H1 (cell line): ENCODE measurements at regions not wholly inside any gene's neighbourhood (a gene's known extent, or its start where the extent isn't known, plus 50 kb on each side); places are given as distances from the start of the nearest gene placed in this dataset.

Experiments
- CTCF ChIA-PET: fragments of 300-600 bp; sonication (Branson Sonifier 250); formaldehyde crosslinking; loops from one replicate; lab custom pipeline; 2021; ENCODE audit not compliant: partially characterized antibody; lab: Charles Lee
- POLR2A ChIA-PET: fragments of 300-600 bp; sonication (Branson Sonifier 250); formaldehyde crosslinking; loops from one replicate; lab custom pipeline; 2021; ENCODE audit warnings: inconsistent platforms; ENCODE audit not compliant: partially characterized antibody; lab: Charles Lee
- DNase-seq, 2 experiments: peaks; one replicate each; pipeline versions ENCODE4 v3.0.0 to v3.0.0-alpha.2; 2010 to 2022; ENCODE audit warnings: low spot score in 2 of 2, low read depth in 1 of 2, mixed read lengths in 1 of 2
- FAIRE-seq: peaks from 2 replicates; lab custom pipeline; 2011; peaks lifted over from hg19 to GRCh38; lab: Jason Lieb, UNC
- H2AFZ ChIP-seq: 2 replicates; pipeline ENCODE4 v1.8.1; 2012; ENCODE audit warnings: low read length, inconsistent platforms
- H2AK5ac ChIP-seq: 2 replicates; pipeline ENCODE4 v1.6.1; 2013; ENCODE audit warnings: low read depth, low read length
- H2BK120ac ChIP-seq: replicated peaks from 2 replicates; pipeline ENCODE3; 2013; ENCODE audit warnings: low read depth, low read length, inconsistent platforms
- H2BK12ac ChIP-seq: 2 replicates; pipeline ENCODE4 v1.6.1; 2013; ENCODE audit warnings: low read depth, low read length
- H2BK15ac ChIP-seq: 2 replicates; pipeline ENCODE4 v1.6.1; 2013; ENCODE audit warnings: low read length
- H2BK20ac ChIP-seq: 2 replicates; pipeline ENCODE4 v1.6.1; 2013; ENCODE audit warnings: low read length
- H2BK5ac ChIP-seq: 2 replicates; pipeline ENCODE4 v1.6.1; 2013; ENCODE audit warnings: low read depth, low read length
- H3K14ac ChIP-seq: 2 replicates; pipeline ENCODE4 v1.6.1; 2013; ENCODE audit warnings: inconsistent platforms; ENCODE audit not compliant: insufficient read length
- H3K18ac ChIP-seq: 2 replicates; pipeline ENCODE4 v1.6.1; 2013; ENCODE audit warnings: low read length; ENCODE audit errors: extremely low read depth
- H3K23ac ChIP-seq: 2 replicates; pipeline ENCODE4 v1.6.1; 2013; ENCODE audit warnings: inconsistent platforms; ENCODE audit not compliant: insufficient read length
- H3K23me2 ChIP-seq: 2 replicates; pipeline ENCODE4 v1.6.1; 2013; ENCODE audit warnings: low read depth, low read length
- H3K27ac ChIP-seq: 2 replicates; pipeline ENCODE4 v1.6.1; 2011; ENCODE audit warnings: low read depth, low read length, inconsistent platforms
- H3K27me3 ChIP-seq, 4 experiments: replicated peaks in 1 of 4; 1 replicate in 1 of 4; 2 replicates in 3 of 4; pipeline versions ENCODE4 v1.6.1 to v1.8.1; 2011 to 2013; ENCODE audit warnings: low read length in 3 of 4, mild to moderate bottlenecking in 3 of 4, inconsistent platforms in 2 of 4, mixed read lengths in 2 of 4, moderate library complexity in 1 of 4; ENCODE audit not compliant: control insufficient read depth in 3 of 4, insufficient read depth in 3 of 4; ENCODE audit errors: extremely low read depth in 1 of 4
- H3K36me3 ChIP-seq, 4 experiments: 2 replicates each; pipeline versions ENCODE4 v1.6.1 to v1.8.1; 2011 to 2013; ENCODE audit warnings: mild to moderate bottlenecking in 4 of 4, low read length in 3 of 4, moderate library complexity in 2 of 4, control low read depth in 1 of 4, inconsistent platforms in 1 of 4; ENCODE audit not compliant: insufficient read depth in 4 of 4, control insufficient read depth in 2 of 4
- H3K4ac ChIP-seq: replicated peaks from 2 replicates; pipeline ENCODE3; 2013; ENCODE audit warnings: low read length, low read depth, mixed read lengths, inconsistent platforms; ENCODE audit not compliant: insufficient read length
- H3K4me1 ChIP-seq, 4 experiments: replicated peaks in 1 of 4; 1 replicate in 1 of 4; 2 replicates in 3 of 4; pipeline versions ENCODE4 v1.6.1 to v1.8.1; 2011 to 2013; ENCODE audit warnings: low read length in 3 of 4, inconsistent platforms in 2 of 4, mixed read lengths in 1 of 4; ENCODE audit not compliant: insufficient read depth in 4 of 4, control insufficient read depth in 3 of 4
- H3K4me2 ChIP-seq, 2 experiments: 2 replicates each; pipeline versions ENCODE4 v1.6.1 to v1.8.1; 2011 to 2013; ENCODE audit warnings: low read depth in 2 of 2, low read length in 2 of 2, control low read depth in 1 of 2, inconsistent platforms in 1 of 2, mild to moderate bottlenecking in 1 of 2; ENCODE audit not compliant: insufficient read depth in 1 of 2
- H3K4me3 ChIP-seq, 4 experiments: fragments of 200-600, 300-600 bp in 1 of 4; sonication (generic), shearing (Covaris generic), sonication (Bioruptor Twin) in 1 of 4; 2 replicates each; pipeline versions ENCODE4 v1.5.1 to v1.8.1; 2011 to 2016; ENCODE audit warnings: low read length in 4 of 4, low read depth in 3 of 4, control low read depth in 2 of 4, inconsistent platforms in 2 of 4, mild to moderate bottlenecking in 2 of 4, mixed read lengths in 1 of 4, moderate library complexity in 1 of 4; ENCODE audit not compliant: insufficient read depth in 2 of 4; ENCODE audit errors: extremely low read depth in 1 of 4
- H3K56ac ChIP-seq: replicated peaks from 2 replicates; pipeline ENCODE3; 2013; ENCODE audit warnings: low read depth, mild to moderate bottlenecking, mixed read lengths, low read length, inconsistent platforms; ENCODE audit not compliant: insufficient read length
- H3K79me1 ChIP-seq: 2 replicates; pipeline ENCODE4 v1.6.1; 2013; ENCODE audit warnings: low read depth, low read length, control low read depth
- H3K79me2 ChIP-seq, 2 experiments: 2 replicates each; pipeline versions ENCODE4 v1.6.1 to v1.8.1; 2012 to 2013; ENCODE audit warnings: low read length in 2 of 2, mild to moderate bottlenecking in 2 of 2, inconsistent platforms in 1 of 2; ENCODE audit not compliant: insufficient read depth in 2 of 2, control insufficient read depth in 1 of 2
- H3K9ac ChIP-seq, 4 experiments: replicated peaks in 1 of 4; 1 replicate in 1 of 4; 2 replicates in 3 of 4; pipeline versions ENCODE4 v1.6.1 to v1.8.1; 2011 to 2013; ENCODE audit warnings: low read depth in 3 of 4, low read length in 3 of 4, control low read depth in 2 of 4, mild to moderate bottlenecking in 2 of 4, moderate library complexity in 2 of 4, inconsistent platforms in 1 of 4; ENCODE audit errors: extremely low read depth in 1 of 4
- H3K9me3 ChIP-seq, 2 experiments: 2 replicates each; pipeline versions ENCODE4 v1.6.1 to v1.8.1; 2012 to 2013; ENCODE audit warnings: mild to moderate bottlenecking in 2 of 2, moderate library complexity in 2 of 2, control low read depth in 1 of 2, inconsistent platforms in 1 of 2, low read depth in 1 of 2, low read length in 1 of 2, mixed read lengths in 1 of 2; ENCODE audit not compliant: insufficient read depth in 2 of 2
- H4K20me1 ChIP-seq, 2 experiments: replicated peaks in 1 of 2; 2 replicates each; pipeline versions ENCODE3 to v1.8.1; 2011 to 2013; ENCODE audit warnings: inconsistent platforms in 2 of 2, low read length in 2 of 2, mild to moderate bottlenecking in 1 of 2; ENCODE audit not compliant: insufficient read depth in 2 of 2, control insufficient read depth in 1 of 2
- H4K5ac ChIP-seq: 2 replicates; pipeline ENCODE4 v1.6.1; 2013; ENCODE audit warnings: low read length, low read depth, mixed read lengths, inconsistent platforms; ENCODE audit not compliant: insufficient read length
- H4K8ac ChIP-seq: 2 replicates; pipeline ENCODE4 v1.8.0; 2013; ENCODE audit warnings: mild to moderate bottlenecking, moderate library complexity, low read length, inconsistent platforms; ENCODE audit not compliant: insufficient read depth; ENCODE audit errors: extremely low read depth
- H4K91ac ChIP-seq: replicated peaks from 2 replicates; pipeline ENCODE3; 2013; ENCODE audit warnings: low read length, mixed read lengths, inconsistent platforms; ENCODE audit not compliant: insufficient read length
- BACH1 ChIP-seq: IDR thresholded peaks from 2 replicates; pipeline ENCODE4 v1.6.1; 2012; ENCODE audit warnings: low read length, improper control_type of control experiment
- CBX5 ChIP-seq: fragments of 300-800, 300-1000 bp; sonication (generic); IDR thresholded peaks from 2 replicates; pipeline ENCODE4 v1.7.1; 2016; ENCODE audit warnings: antibody characterized with exemption, low read length, low read depth
- CHD1 ChIP-seq: IDR thresholded peaks from 2 replicates; pipeline ENCODE4 v1.6.1; 2012; ENCODE audit warnings: low read depth, low read length, improper control_type of control experiment
- CREB1 ChIP-seq: IDR thresholded peaks from 2 replicates; pipeline ENCODE4 v1.6.1; 2012; ENCODE audit warnings: inconsistent platforms
- CTBP2 ChIP-seq: IDR thresholded peaks from 2 replicates; pipeline ENCODE4 v1.7.0; 2011; ENCODE audit warnings: borderline replicate concordance, mild to moderate bottlenecking, moderate library complexity, mixed read lengths, low read length; ENCODE audit not compliant: insufficient read depth, insufficient read length
- HDAC6 ChIP-seq: IDR thresholded peaks from one replicate; pipeline ENCODE4 v1.7.1; 2012; ENCODE audit warnings: low read depth, mild to moderate bottlenecking, inconsistent platforms, low read length, moderate library complexity
- KDM5A ChIP-seq: fragments of 200-600 bp; IDR thresholded peaks from 2 replicates; pipeline ENCODE4 v1.7.1; 2012; ENCODE audit warnings: mild to moderate bottlenecking, low read length, inconsistent platforms, mixed read lengths
- POLR2A ChIP-seq, 2 experiments: IDR thresholded peaks; 1 replicate in 1 of 2; 2 replicates in 1 of 2; pipeline ENCODE4 v1.6.1; 2011; ENCODE audit warnings: low read depth in 2 of 2, low read length in 2 of 2, mild to moderate bottlenecking in 2 of 2; ENCODE audit errors: control extremely low read depth in 1 of 2
- POU5F1 ChIP-seq: IDR thresholded peaks from 2 replicates; pipeline ENCODE4 v1.6.1; 2011; ENCODE audit warnings: low read depth, mild to moderate bottlenecking, low read length, moderate library complexity
- RXRA ChIP-seq: IDR thresholded peaks from 2 replicates; pipeline ENCODE4 v1.6.1; 2011; ENCODE audit warnings: low read depth, mild to moderate bottlenecking, low read length, moderate library complexity; ENCODE audit not compliant: insufficient read depth
- SP1 ChIP-seq: IDR thresholded peaks from 2 replicates; pipeline ENCODE4 v1.6.1; 2011; ENCODE audit warnings: low read depth, low read length
- SP4 ChIP-seq: IDR thresholded peaks from 2 replicates; pipeline ENCODE4 v1.6.1; 2012; ENCODE audit warnings: low read length, inconsistent platforms
- SRF ChIP-seq: IDR thresholded peaks from 2 replicates; pipeline ENCODE4 v1.6.1; 2011; ENCODE audit warnings: mild to moderate bottlenecking, low read depth, low read length, moderate library complexity
- TCF12 ChIP-seq: IDR thresholded peaks from 2 replicates; pipeline ENCODE4 v1.6.1; 2011; ENCODE audit warnings: low read depth, mild to moderate bottlenecking, low read length
- WGBS, 2 experiments: shearing (Covaris generic) in 1 of 2; methylation state at CpG; one replicate each; pipeline versions ENCODE4 v1.1.6 to v1.1.7; 2013 to 2015; ENCODE audit warnings: low lambda C conversion rate in 2 of 2, mixed read lengths in 2 of 2, inconsistent platforms in 1 of 2, low coverage in 1 of 2, missing lambda C conversion rate in 1 of 2; ENCODE audit not compliant: insufficient replicate concordance in 2 of 2, insufficient coverage in 1 of 2, insufficient read length in 1 of 2; ENCODE audit errors: extremely low coverage in 1 of 2, missing lambda C conversion rate in 1 of 2; 5-methylcytosine and 5-hydroxymethylcytosine counted together
- TF ChIP-seq, protein P1 (sequence below): IDR thresholded peaks from 2 replicates; pipeline ENCODE4 v1.6.1; 2012; ENCODE audit warnings: low read length, inconsistent platforms

DNA sequence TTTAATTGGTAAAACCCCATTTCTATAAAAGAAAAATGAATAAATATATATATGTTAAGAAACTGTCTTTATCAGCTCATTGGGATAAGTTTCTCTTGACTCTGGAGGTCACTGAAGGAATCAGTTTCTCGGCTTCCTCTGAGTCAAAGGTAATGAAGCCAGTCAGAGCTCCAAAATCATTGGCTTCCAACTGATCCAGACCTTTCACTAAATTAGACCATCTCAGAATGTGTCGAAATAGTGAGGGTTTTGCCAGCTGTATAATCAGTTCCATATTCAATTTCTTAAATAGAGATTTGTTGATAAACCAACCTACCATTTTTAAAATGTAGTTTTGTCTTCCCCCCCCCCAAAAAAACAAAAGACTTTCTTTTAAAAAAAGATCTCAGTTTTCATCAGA, 60.5 kb upstream of the SRSF6 start:
- no peaks in the 10 kb centered on the region for H3K79me1 ChIP-seq
- H3K9ac ChIP-seq, result no peak overlapping the region
- no peaks in the 10 kb centered on the region for H4K20me1 ChIP-seq
- H3K4me1 ChIP-seq, result no peaks in the 10 kb centered on the region
- H3K14ac ChIP-seq, result no peak overlapping the region
- no peak overlapping the region for H3K23ac ChIP-seq
- H3K18ac ChIP-seq, result no peak overlapping the region
- no peak overlapping the region for H3K56ac ChIP-seq
- no peak overlapping the region for H2BK20ac ChIP-seq
- no peak overlapping the region for H2BK12ac ChIP-seq
- H3K4me2 ChIP-seq, result no peak overlapping the region
- FAIRE-seq, result no peak
- H3K27me3 ChIP-seq, result no peaks in the 10 kb centered on the region
- no peak overlapping the region for H4K5ac ChIP-seq
- H3K23me2 ChIP-seq, result no peaks in the 10 kb centered on the region
- H2BK5ac ChIP-seq, result no peak overlapping the region
- ChIA-PET CTCF (no interaction called here), POLR2A (interaction anchor here (0.6 kb wide), 2 partner anchors 9 to 23 kb away, joined by 3 read pairs; no protein-coding TSS in a partner anchor)
- no peak overlapping the region for H2BK15ac ChIP-seq
- H3K4me3 ChIP-seq, result no peak overlapping the region
- no peaks in the 10 kb centered on the region for H3K36me3 ChIP-seq
- H2BK120ac ChIP-seq, result no peak overlapping the region
- no peaks in the 10 kb centered on the region for H3K9me3 ChIP-seq
- no peak overlapping the region for H4K8ac ChIP-seq
- H3K79me2 ChIP-seq, result no peaks in the 10 kb centered on the region
- no peak overlapping the region for H4K91ac ChIP-seq
- no peak overlapping the region for H2AK5ac ChIP-seq
- H2AFZ ChIP-seq, result no peak overlapping the region
- no peak for DNase-seq
- H3K27ac ChIP-seq, result no peak overlapping the region
- 93% methylated on average over 2 of the region's 2 CpGs; no CpG with 5 or more reads in 1 of the 2 experiments for WGBS, 2 experiments
- no peak overlapping the region for H3K4ac ChIP-seq
- TF ChIP-seq, protein P1, sequence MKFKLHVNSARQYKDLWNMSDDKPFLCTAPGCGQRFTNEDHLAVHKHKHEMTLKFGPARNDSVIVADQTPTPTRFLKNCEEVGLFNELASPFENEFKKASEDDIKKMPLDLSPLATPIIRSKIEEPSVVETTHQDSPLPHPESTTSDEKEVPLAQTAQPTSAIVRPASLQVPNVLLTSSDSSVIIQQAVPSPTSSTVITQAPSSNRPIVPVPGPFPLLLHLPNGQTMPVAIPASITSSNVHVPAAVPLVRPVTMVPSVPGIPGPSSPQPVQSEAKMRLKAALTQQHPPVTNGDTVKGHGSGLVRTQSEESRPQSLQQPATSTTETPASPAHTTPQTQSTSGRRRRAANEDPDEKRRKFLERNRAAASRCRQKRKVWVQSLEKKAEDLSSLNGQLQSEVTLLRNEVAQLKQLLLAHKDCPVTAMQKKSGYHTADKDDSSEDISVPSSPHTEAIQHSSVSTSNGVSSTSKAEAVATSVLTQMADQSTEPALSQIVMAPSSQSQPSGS, result no peak
- no peak for TF ChIP-seq BACH1
- TF ChIP-seq RXRA, result no peak
- no peak for TF ChIP-seq CTBP2
- TF ChIP-seq HDAC6, result no peak
- TF ChIP-seq SP1, result no peak
- TF ChIP-seq POLR2A (IDR thresholded peaks at IDR 0.05; ENCODE audit: control extremely low read depth in 1 of 2, low read depth in 2 of 2, low read length in 2 of 2), result no peak
- TF ChIP-seq CBX5, result no peak
- no peak for TF ChIP-seq CREB1
- no peak for TF ChIP-seq SRF
- TF ChIP-seq POU5F1, result no peak
- TF ChIP-seq KDM5A, result no peak
- no peak for TF ChIP-seq CHD1
- no peak for TF ChIP-seq TCF12
- no peak for TF ChIP-seq SP4
